T-helper 1 cell (primary cell): ENCODE measurements at regions not wholly inside any gene's neighbourhood (a gene's known extent, or its start where the extent isn't known, plus 50 kb on each side); places are given as distances from the start of the nearest gene placed in this dataset.
"Not testable (repeated sequence)": the region's sequence is repeated elsewhere in the genome, so short reads cannot be mapped to it uniquely, and the experiment has no call there.

Source experiments
- DNase-seq, 5 donors: peaks; one replicate each; pipeline ENCODE4 v3.0.0-alpha.2; 2012 to 2020

- no peak for DNase-seq
Observed at GRCh38 chr2:236375973-236376476, 111.8 kb upstream of the ASB18 start.

- no peak for DNase-seq
Observed at GRCh38 chr2:236376566-236377244, 112.5 kb upstream of the ASB18 start.

GRCh38 chr2:236380051-236380612 is 115.9 kb upstream of the ASB18 start:
- DNase-seq = no peak

GRCh38 chr2:236381253-236381652 is 117.0 kb upstream of the ASB18 start:
- DNase-seq = not testable (repeated sequence)

GRCh38 chr2:236389284-236390216 is 125.3 kb upstream of the ASB18 start:
- DNase-seq = not testable (repeated sequence)

- DNase-seq = no peak
Observed at GRCh38 chr2:236393101-236393500, 128.9 kb upstream of the ASB18 start.

- DNase-seq = no peak
Observed at GRCh38 chr2:236393581-236393980, 129.4 kb upstream of the ASB18 start.

- DNase-seq = no peak
Observed at GRCh38 chr2:236394571-236394970, 130.4 kb upstream of the ASB18 start.

- DNase-seq = no peak
Observed at GRCh38 chr2:236395067-236395466, 130.9 kb upstream of the ASB18 start.

- DNase-seq = no peak
Observed at GRCh38 chr2:236396818-236397350, 132.7 kb upstream of the ASB18 start.

GRCh38 chr2:236397681-236398080 is 133.5 kb upstream of the ASB18 start:
- no peak for DNase-seq

- no peak for DNase-seq
Observed at GRCh38 chr2:236399409-236399808, 135.2 kb upstream of the ASB18 start.

- no peak for DNase-seq
Observed at GRCh38 chr2:236400046-236400574, 135.9 kb upstream of the ASB18 start.

GRCh38 chr2:236400594-236401360 is 136.6 kb upstream of the ASB18 start:
- DNase-seq = no peak

GRCh38 chr2:236402033-236402790 is 138.0 kb upstream of the ASB18 start:
- DNase-seq = no peak

GRCh38 chr2:236403125-236403524 is 138.9 kb upstream of the ASB18 start:
- no peak for DNase-seq

- no peak for DNase-seq
Observed at GRCh38 chr2:236403811-236404210, 139.6 kb upstream of the ASB18 start.

GRCh38 chr2:236404346-236404745 is 140.1 kb upstream of the ASB18 start:
- DNase-seq = no peak

- no peak for DNase-seq
Observed at GRCh38 chr2:236405357-236405756, 141.2 kb upstream of the ASB18 start.

GRCh38 chr2:236408090-236408489 is 143.9 kb upstream of the ASB18 start:
- DNase-seq = no peak

GRCh38 chr2:236408786-236409185 is 144.6 kb upstream of the ASB18 start:
- no peak for DNase-seq
